HG03039 (cell line): ENCODE measurements at regions not wholly inside any gene's neighbourhood (a gene's known extent, or its start where the extent isn't known, plus 50 kb on each side); places are given as distances from the start of the nearest gene placed in this dataset.

ENCODE experiments used
- ATAC-seq: cut with Tn5 transposase; IDR thresholded peaks from one replicate; pipeline ENCODE4 v1.9.1; 2021; ENCODE audit warnings: mild to moderate bottlenecking, moderate library complexity; ENCODE audit not compliant: unreplicated experiment

- ATAC-seq = no peak
Measured at GRCh38 chr5:4949108-4949507, 191.0 kb upstream of the ADAMTS16 start.

DNA sequence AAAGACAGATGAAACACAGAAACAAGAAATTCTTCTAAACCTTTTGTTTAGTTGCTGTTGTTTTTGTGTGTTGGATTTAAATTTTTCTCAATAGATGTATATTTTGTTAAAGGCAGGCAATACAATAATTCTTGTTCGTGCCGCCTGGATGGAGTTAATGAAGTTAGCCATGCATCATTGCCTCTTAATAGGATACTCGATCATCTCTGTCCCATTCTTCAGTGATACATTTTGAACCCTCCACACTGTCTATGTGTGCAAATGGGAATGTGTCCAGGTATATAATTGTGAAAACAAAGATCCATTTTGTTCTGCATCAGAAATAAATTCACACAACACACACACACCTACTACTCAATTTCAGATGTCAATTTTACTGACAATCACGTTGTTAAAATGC is 186.6 kb upstream of the ADAMTS16 start:
- ATAC-seq = no peak

DNA sequence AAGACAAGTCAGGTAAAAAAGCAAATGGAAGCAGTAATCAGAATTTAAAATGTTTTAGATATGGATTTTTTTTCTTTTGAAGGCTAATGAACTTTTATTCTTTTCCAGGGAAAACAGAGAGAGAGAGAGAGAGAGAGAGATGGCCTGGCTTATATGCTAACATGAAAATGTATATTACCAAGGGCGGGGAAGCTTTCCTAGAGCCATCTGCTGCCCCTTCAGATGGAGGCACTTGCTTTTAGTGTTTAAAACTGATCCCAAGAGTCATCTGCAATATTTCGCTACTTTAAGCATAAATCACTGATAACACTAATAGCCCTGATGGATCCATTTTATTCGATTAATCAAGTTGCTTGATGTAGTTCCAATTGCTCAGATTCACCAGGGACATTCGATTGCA is 186.1 kb upstream of the ADAMTS16 start:
- ATAC-seq = no peak

DNA sequence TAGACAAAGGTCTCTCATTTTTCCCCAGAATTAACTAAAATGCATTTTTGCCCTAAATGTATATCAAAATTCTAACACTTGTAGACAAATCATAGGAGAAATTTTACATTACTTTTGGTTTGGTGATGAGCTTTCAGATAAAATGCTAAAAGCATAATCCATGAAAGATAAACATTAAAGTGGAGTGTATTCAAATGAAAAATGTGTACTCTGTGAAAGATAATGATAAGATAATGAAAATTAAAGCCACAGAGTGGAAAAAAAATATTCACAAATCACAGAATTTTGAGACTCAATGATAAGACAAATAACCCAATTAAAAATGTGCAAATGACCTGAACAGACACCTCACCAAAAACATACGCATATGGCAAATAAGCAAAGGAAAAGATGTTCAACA is 176.9 kb upstream of the ADAMTS16 start:
- ATAC-seq = no peak

GRCh38 chr5:4969351-4969750 is 170.8 kb upstream of the ADAMTS16 start:
- no peak for ATAC-seq

GRCh38 chr5:4970171-4970570 is 170.0 kb upstream of the ADAMTS16 start:
- ATAC-seq = no peak

- no peak for ATAC-seq
Measured at GRCh38 chr5:4976902-4977301, 163.2 kb upstream of the ADAMTS16 start.

- no peak for ATAC-seq
Measured at GRCh38 chr5:4977416-4978110, 162.6 kb upstream of the ADAMTS16 start.

GRCh38 chr5:4980201-4980600 is 159.9 kb upstream of the ADAMTS16 start:
- no peak for ATAC-seq

DNA sequence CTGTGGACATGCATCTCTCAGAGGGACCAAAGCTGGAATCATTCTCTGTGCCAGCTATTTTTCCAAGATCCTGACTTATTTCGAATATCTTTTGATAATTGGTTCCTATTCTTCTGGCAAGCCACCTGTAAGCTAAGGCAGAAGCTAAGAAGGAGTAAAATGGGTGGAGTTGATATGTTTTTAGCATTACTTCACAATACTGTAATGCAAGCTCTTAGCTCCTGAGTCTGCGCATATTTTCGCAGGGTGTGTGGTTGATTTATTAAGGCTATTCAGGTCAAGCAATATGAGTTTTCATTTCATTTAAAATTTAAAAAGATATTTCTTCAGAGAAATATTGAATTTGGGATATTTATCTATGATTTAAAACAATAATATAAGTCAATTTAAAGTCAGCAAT is 158.5 kb upstream of the ADAMTS16 start:
- no peak for ATAC-seq

DNA sequence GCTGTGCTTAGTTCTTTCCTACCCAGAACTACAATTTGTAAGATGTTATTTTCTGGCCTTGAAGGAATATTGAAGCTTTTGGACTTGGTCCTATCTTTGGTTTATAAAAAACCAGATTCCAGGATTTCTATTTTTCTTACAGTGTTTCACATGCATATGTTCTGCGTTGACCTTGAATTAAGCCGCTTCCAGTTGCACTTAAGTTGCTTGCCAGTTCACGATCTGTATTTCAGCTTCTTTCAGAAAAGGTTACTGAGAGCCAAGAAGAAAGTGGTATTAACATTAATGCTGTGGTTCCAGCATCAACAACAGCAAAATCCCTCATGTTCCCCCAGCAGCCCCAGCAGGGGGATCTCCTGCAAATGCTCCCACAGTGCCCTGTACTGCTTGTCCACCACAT is 156.4 kb upstream of the ADAMTS16 start:
- no peak for ATAC-seq

GRCh38 chr5:4984461-4984860 is 155.7 kb upstream of the ADAMTS16 start:
- ATAC-seq = no peak

- ATAC-seq = no peak
Measured at GRCh38 chr5:4987431-4987830, 152.7 kb upstream of the ADAMTS16 start.

DNA sequence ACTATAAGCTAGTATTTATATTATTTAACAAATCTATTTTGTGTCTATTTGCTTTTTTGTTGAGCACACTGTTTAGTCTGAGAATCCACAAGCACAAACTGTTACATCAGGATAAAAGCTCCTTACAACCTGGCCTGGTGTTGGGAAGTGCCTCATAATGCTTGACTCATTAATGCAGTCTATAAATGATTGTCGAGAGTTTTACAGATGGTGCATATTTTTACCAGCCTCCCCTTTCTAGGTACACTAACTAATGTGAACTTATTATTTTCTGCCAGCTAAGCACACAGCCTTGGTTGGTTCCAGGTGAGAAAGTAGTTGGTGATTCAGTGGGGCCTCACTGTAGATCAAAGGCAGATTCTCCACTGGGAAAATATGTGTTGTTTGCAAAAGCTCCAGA is 151.0 kb upstream of the ADAMTS16 start:
- ATAC-seq = no peak

DNA sequence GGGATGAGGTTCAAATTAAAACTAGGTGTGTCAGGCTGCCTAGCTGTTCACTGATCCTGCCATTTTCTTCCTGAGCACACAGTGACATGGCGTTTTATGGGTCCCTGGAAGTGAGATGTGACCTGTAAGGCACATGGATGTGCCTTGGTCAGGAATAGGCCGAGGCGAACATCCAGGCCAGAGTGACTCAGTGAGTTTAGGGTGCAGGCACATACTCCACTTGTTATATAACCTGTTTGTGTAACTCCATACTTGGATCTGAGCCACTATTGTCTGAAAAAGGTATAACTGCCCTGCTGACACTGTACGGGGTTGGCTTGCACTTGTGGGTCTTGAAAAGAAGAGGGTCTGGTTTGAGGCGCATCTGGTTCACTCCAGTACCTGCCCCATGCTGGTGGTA is 150.1 kb upstream of the ADAMTS16 start:
- no peak for ATAC-seq

GRCh38 chr5:4990462-4990861 is 149.7 kb upstream of the ADAMTS16 start:
- no peak for ATAC-seq

- no peak for ATAC-seq
Measured at GRCh38 chr5:4991925-4992324, 148.2 kb upstream of the ADAMTS16 start.

GRCh38 chr5:4995014-4995413 is 145.1 kb upstream of the ADAMTS16 start:
- no peak for ATAC-seq

DNA sequence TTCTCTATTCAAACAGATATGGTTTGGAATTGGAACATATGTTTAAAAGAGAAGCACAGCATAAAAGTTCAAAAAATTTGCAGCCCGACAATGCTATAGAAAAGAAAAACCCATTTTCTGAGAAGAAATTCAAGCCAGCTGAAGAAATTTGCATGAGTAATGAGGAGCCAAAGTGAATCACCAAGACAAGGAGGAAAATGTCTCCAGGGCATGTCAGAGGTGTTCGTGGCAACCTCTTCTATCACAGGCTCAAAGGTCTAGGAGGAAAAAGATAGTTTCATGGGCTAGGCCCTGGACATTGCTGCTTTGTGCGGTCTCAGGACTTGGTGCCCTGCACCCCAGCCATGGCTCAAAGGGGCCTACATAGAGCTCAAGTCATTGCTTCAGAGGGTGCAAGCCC is 134.8 kb upstream of the ADAMTS16 start:
- ATAC-seq = no peak

DNA sequence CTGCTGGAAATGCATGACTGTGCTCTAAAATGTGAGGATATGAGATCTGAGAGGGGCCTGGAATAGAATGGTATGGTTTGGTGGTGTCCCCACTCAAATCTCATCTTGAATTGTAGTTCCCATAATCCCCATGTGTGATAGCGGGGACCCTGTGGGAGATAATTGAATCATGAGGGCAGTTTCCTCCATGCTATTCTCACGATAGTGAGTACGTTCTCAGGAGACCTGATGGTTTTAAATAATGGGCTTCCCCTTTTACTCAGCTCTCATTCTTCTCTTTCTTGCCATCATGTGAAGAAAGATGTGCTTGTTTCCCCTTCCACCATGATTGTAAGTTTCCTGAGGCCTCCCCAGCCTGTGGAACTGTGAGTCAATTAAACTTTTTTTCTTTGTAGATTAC is 133.6 kb upstream of the ADAMTS16 start:
- no peak for ATAC-seq

GRCh38 chr5:5009240-5009639 is 130.9 kb upstream of the ADAMTS16 start:
- ATAC-seq = no peak

- ATAC-seq = no peak
Measured at GRCh38 chr5:5011151-5011550, 129.0 kb upstream of the ADAMTS16 start.

DNA sequence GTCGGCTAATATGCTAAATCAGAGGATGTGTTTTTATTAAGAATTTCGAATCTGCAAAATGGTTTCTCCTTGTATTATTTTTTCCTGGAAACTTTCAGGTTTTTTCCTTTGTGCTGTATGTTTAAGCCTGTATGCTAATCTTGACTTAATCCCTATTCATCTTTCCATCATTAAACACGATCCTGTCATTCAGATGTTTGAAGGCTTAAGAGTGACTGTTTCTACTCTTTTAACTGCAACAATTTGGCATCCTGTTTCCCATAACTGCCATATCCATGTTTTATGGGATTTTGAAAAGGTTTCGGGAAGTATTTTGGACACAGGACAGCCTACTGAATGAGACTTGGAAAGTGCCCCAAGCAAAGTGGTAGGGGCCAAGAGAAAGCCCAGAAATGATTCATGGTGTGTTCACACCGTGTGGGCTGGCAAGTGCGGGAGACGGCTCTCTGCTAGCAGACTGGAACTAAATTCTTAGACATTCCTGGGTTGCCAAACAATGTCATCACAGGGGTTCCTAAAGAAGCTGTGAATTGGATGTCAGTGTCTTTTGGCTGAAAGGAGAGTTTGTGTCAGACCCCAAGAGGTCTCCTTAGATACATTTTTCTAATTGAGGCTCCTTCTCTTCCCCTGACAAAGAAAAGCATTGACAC is 125.4 kb upstream of the ADAMTS16 start:
- no peak for ATAC-seq
